ENCODE measurements at regions not wholly inside any gene's neighbourhood (a gene's known extent, or its start where the extent isn't known, plus 50 kb on each side); places are given as distances from the start of the nearest gene placed in this dataset.

- POLR2A ChIA-PET (ENCODE audit: unreplicated experiment): interaction anchor here (0.6 kb wide), 1 partner anchor 80 kb away, joined by 3 read pairs; no protein-coding TSS in a partner anchor
- no peak overlapping the region for H3K4me2 ChIP-seq (ENCODE audit: low read length)
- no TSS peak for BruUV-seq (replicated peaks)
- no peaks in the 10 kb centered on the region for H3K9me2 ChIP-seq (replicated peaks; ENCODE audit: low read length)
- no peaks in the 10 kb centered on the region for H3K79me2 ChIP-seq (ENCODE audit: low read length)
- DNase-seq (no peak), ATAC-seq (no peak)
- no peak overlapping the region for H3K9ac ChIP-seq (ENCODE audit: low read length)
- intact Hi-C loops (cut with micrococcal nuclease): no loop called here
- H3K4me1 ChIP-seq (ENCODE audit: insufficient read depth, low read length): no peaks in the 10 kb centered on the region
- CTCF ChIA-PET: no interaction called here
- no peaks in the 10 kb centered on the region for H4K20me1 ChIP-seq (ENCODE audit: low read length)
- H3F3A ChIP-seq (ENCODE audit: low read length, unreplicated experiment): no peaks in the 10 kb centered on the region
- no peak overlapping the region for H3K27ac ChIP-seq (ENCODE audit: low read length)
- H3K36me3 ChIP-seq (ENCODE audit: low read depth, low read length): no peaks in the 10 kb centered on the region
- no peaks in the 10 kb centered on the region for H3K27me3 ChIP-seq (ENCODE audit: low read length)
- TF ChIP-seq EZH2phosphoT487 (IDR thresholded peaks at IDR 0.05; ENCODE audit: borderline replicate concordance, low read length) (no peak), EZH2 (IDR thresholded peaks at IDR 0.05; ENCODE audit: low read length, unreplicated experiment) (no peak), CTCF (conservative IDR thresholded peaks at IDR 0.05; ENCODE audit: low read depth, low read length) (no peak)
- H3K4me3 ChIP-seq (ENCODE audit: low read length): no peak overlapping the region
- no peaks in the 10 kb centered on the region for H3K9me3 ChIP-seq (ENCODE audit: low read length)
- no peak overlapping the region for H2AFZ ChIP-seq (ENCODE audit: low read length)
These were observed 149.3 kb downstream of the GJA1 start for GRCh38 chr6:121584586-121585369.

- Histone ChIP-seq H3K27me3 (ENCODE audit: low read length) (no peaks in the 10 kb centered on the region), H3K9ac (ENCODE audit: low read length) (no peak overlapping the region), H3K36me3 (ENCODE audit: low read depth, low read length) (no peaks in the 10 kb centered on the region), H3K4me1 (ENCODE audit: insufficient read depth, low read length) (no peaks in the 10 kb centered on the region), H3K79me2 (ENCODE audit: low read length) (no peaks in the 10 kb centered on the region), H3K9me3 (ENCODE audit: low read length) (no peaks in the 10 kb centered on the region), H3K4me3 (ENCODE audit: low read length) (no peak overlapping the region), H3F3A (ENCODE audit: low read length, unreplicated experiment) (no peaks in the 10 kb centered on the region), H3K27ac (ENCODE audit: low read length) (no peak overlapping the region), H3K9me2 (replicated peaks; ENCODE audit: low read length) (no peaks in the 10 kb centered on the region), H4K20me1 (ENCODE audit: low read length) (no peaks in the 10 kb centered on the region), H3K4me2 (ENCODE audit: low read length) (no peak overlapping the region), H2AFZ (ENCODE audit: low read length) (no peak overlapping the region)
- ChIA-PET POLR2A (ENCODE audit: unreplicated experiment) (no interaction called here), CTCF (no interaction called here)
- DNase-seq: no peak
- intact Hi-C loops (cut with micrococcal nuclease): no loop called here
- ATAC-seq: no peak
- TF ChIP-seq CTCF (conservative IDR thresholded peaks at IDR 0.05; ENCODE audit: low read depth, low read length): no peak
- TF ChIP-seq EZH2 (IDR thresholded peaks at IDR 0.05; ENCODE audit: low read length, unreplicated experiment): no peak
- no peak for TF ChIP-seq EZH2phosphoT487 (IDR thresholded peaks at IDR 0.05; ENCODE audit: borderline replicate concordance, low read length)
- no TSS peak for BruUV-seq (replicated peaks)
These were observed 155.0 kb downstream of the GJA1 start for GRCh38 chr6:121590438-121590837.

GRCh38 chr6:121590916-121591315 lies 155.5 kb downstream of the GJA1 start:
- DNase-seq (no peak), ATAC-seq (no peak)
- TF ChIP-seq CTCF (conservative IDR thresholded peaks at IDR 0.05; ENCODE audit: low read depth, low read length) (no peak), EZH2phosphoT487 (IDR thresholded peaks at IDR 0.05; ENCODE audit: borderline replicate concordance, low read length) (no peak)
- H3K9me3 ChIP-seq (ENCODE audit: low read length): no peaks in the 10 kb centered on the region
- H3K36me3 ChIP-seq (ENCODE audit: low read depth, low read length): no peaks in the 10 kb centered on the region
- no peaks in the 10 kb centered on the region for H4K20me1 ChIP-seq (ENCODE audit: low read length)
- intact Hi-C loops (cut with micrococcal nuclease): no loop called here
- no peak overlapping the region for H3K4me3 ChIP-seq (ENCODE audit: low read length)
- BruUV-seq (replicated peaks): no TSS peak
- no peak overlapping the region for H3K9ac ChIP-seq (ENCODE audit: low read length)
- no peaks in the 10 kb centered on the region for H3F3A ChIP-seq (ENCODE audit: low read length, unreplicated experiment)
- POLR2A ChIA-PET (ENCODE audit: unreplicated experiment): no interaction called here
- no peak overlapping the region for H3K27ac ChIP-seq (ENCODE audit: low read length)
- H3K27me3 ChIP-seq (ENCODE audit: low read length): no peaks in the 10 kb centered on the region
- no peaks in the 10 kb centered on the region for H3K4me1 ChIP-seq (ENCODE audit: insufficient read depth, low read length)
- H3K9me2 ChIP-seq (replicated peaks; ENCODE audit: low read length): no peaks in the 10 kb centered on the region
- H3K79me2 ChIP-seq (ENCODE audit: low read length): no peaks in the 10 kb centered on the region
- no peak overlapping the region for H3K4me2 ChIP-seq (ENCODE audit: low read length)
- no peak overlapping the region for H2AFZ ChIP-seq (ENCODE audit: low read length)
- CTCF ChIA-PET: no interaction called here

Data from PC-3 (cell line).